Cardiac fibroblast (primary cell): ENCODE measurements at regions not wholly inside any gene's neighbourhood (a gene's known extent, or its start where the extent isn't known, plus 50 kb on each side); places are given as distances from the start of the nearest gene placed in this dataset.

ENCODE experiments used
- DNase-seq, 2 donors: peaks; one replicate each; pipeline versions ENCODE4 v3.0.0 to v3.0.0-alpha.2; 2010; ENCODE audit warnings: low read depth in 2 of 2
- H3K4me3 ChIP-seq, 2 donors: replicated peaks in 1 of 2; 1 replicate in 1 of 2; 2 replicates in 1 of 2; pipeline ENCODE4 v1.5.1; 2011; ENCODE audit warnings: low read depth in 2 of 2, low read length in 2 of 2, mild to moderate bottlenecking in 2 of 2, moderate library complexity in 1 of 2
- CTCF ChIP-seq: IDR thresholded peaks from one replicate; pipeline ENCODE4 v1.5.1; 2011; ENCODE audit warnings: low read depth, mild to moderate bottlenecking, low read length, inconsistent platforms

DNA sequence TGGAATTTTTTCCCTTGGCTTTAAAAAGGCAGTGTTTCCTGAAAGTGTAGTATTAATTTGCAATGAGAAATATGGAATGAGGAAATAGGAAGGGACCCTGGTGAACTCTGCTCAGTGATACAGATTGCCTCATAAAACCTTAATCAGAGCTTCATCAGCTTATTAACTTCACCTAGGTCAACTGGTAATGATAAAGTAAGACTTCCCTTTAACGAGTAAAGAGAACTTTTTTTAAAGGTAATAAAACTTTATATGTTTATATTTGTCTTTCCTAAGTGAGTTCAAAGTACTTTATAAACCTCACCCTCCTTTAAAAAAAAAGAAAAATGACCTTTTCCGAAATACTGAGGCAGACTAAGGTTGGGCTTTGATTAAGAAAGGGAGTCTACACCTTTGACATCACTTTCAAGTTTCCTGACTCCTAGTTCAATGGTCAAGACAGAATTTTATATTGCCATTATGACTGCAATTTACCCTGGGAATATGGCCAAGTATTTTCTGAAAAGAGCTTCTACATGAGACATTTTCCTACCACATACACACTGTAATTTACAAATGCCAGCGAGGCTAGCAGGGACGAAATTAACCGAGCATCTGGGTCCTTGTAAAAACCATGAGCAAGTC is 706.3 kb upstream of the TENM3 start:
- TF ChIP-seq CTCF = no peak

GRCh38 chr4:181538431-181538830 is 704.8 kb upstream of the TENM3 start:
- H3K4me3 ChIP-seq = no peak overlapping the region
- no peak for DNase-seq
- no peak for TF ChIP-seq CTCF

More for the DNA sequence above, 706.3 kb upstream of the TENM3 start:
- H3K4me3 ChIP-seq = no peak overlapping the region
- no peak for DNase-seq

DNA sequence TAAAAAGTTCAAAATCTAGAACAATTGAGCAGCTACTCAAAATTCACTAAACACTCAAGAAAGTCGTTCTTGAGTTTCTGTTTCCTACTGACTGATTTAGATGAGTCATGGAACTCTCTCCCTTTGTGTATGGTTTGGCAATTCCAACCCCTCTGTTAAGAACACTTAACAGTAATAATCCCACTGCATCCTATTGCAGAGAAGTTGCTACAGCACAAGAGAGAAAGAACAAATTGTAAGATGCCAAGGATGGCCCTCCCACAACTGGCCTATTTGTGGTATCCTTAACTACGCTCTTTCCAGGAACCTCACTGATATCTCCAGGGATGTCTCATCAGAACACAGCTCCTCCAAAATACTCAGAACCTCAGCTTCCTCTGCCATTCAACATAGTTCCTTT is 701.8 kb upstream of the TENM3 start:
- peak; percentile 66 to 78 for DNase-seq
- no peak overlapping the region for H3K4me3 ChIP-seq
- TF ChIP-seq CTCF = no peak

DNA sequence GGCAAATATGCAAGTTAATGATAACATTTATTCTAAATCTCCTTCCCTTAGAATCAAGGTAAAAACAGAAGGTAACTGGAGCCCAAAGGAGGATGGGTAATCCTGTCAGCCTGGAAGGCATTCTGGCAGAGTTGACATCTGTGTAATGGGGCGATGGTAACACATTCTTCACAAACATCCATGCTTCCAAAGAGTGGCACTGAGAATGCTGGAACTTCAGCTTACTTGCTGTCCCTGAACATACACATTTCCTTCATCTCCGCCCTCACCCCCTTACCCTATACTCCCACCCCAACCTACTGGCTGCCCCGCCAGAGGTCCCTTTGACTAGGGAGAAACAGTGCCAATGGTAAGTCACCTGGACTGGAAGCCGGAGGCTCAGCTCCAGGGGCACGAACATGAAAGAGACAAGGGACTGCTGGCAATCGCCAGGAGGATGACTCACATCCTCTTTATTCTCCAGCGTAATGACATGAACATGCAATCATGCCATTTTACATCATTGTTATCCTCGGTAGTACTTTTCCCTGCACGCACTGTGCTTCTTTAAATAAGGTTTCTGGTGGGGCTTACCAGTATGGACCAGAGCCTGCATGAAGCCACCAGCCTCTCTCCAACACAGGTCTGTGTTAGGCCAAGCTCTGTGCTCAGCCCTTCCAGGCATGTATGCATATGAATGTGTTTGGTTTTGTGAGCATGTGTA is 694.2 kb upstream of the TENM3 start:
- no peak for TF ChIP-seq CTCF
- DNase-seq = peak; percentile 82 to 94
- no peak overlapping the region for H3K4me3 ChIP-seq

- no peak overlapping the region for H3K4me3 ChIP-seq
- TF ChIP-seq CTCF = no peak
These were observed 693.5 kb upstream of the TENM3 start for GRCh38 chr4:181549576-181550188.

DNA sequence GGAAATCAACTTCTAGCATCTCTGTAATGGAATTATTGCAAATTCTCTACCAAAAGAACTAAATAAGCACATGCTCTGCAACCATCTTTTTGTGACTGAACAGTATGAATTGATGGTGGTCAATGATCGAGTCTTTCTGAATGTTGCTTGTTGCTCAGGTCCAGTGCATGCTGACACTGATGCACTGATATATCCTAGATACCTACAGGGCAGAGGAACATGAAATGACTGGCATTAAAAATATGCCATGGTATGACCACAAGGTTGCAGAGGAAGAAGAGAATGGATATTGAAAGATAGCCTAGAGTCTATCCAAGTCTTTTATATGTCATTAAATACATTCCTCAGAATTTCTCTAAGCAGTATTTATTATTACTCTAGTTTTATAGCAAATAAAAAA is 692.8 kb upstream of the TENM3 start:
- no peak overlapping the region for H3K4me3 ChIP-seq
- no peak for TF ChIP-seq CTCF
- DNase-seq = peak in 1 of 2 donors; percentile 11

More at GRCh38 chr4:181549576-181550188, 693.5 kb upstream of the TENM3 start:
- peak in 1 of 2 donors; percentile 2 for DNase-seq
